Ishikawa (cell line): ENCODE measurements at regions not wholly inside any gene's neighbourhood (a gene's known extent, or its start where the extent isn't known, plus 50 kb on each side); places are given as distances from the start of the nearest gene placed in this dataset.

Experiments used
- CEBPB ChIP-seq: IDR thresholded peaks from 2 replicates; pipeline ENCODE4 v1.6.1; 2012
- CREB1 ChIP-seq: IDR thresholded peaks from 2 replicates; pipeline ENCODE4 v1.6.1; 2012; ENCODE audit warnings: low read depth
- EGR1 ChIP-seq: IDR thresholded peaks from 2 replicates; pipeline ENCODE4 v1.6.1; 2012
- EP300 ChIP-seq: IDR thresholded peaks from 2 replicates; pipeline ENCODE4 v1.6.1; 2012; ENCODE audit warnings: borderline replicate concordance
- FOXM1 ChIP-seq: IDR thresholded peaks from 2 replicates; pipeline ENCODE4 v1.6.1; 2012; ENCODE audit warnings: low read depth, borderline replicate concordance
- MAX ChIP-seq: IDR thresholded peaks from 2 replicates; pipeline ENCODE4 v1.6.1; 2012
- NFIC ChIP-seq: IDR thresholded peaks from 2 replicates; pipeline ENCODE4 v1.6.1; 2012
- RAD21 ChIP-seq: IDR thresholded peaks from 2 replicates; pipeline ENCODE4 v1.6.1; 2012; ENCODE audit warnings: low read depth
- REST ChIP-seq: IDR thresholded peaks from 2 replicates; pipeline ENCODE4 v1.6.1; 2012; ENCODE audit warnings: low read depth, mild to moderate bottlenecking
- TAF1 ChIP-seq: IDR thresholded peaks from 2 replicates; pipeline ENCODE4 v1.6.1; 2012; ENCODE audit warnings: low read depth, mild to moderate bottlenecking
- TCF12 ChIP-seq: IDR thresholded peaks from 2 replicates; pipeline ENCODE4 v1.6.1; 2012; ENCODE audit warnings: low read depth
- TEAD4 ChIP-seq: IDR thresholded peaks from 2 replicates; pipeline ENCODE4 v1.6.1; 2012
- USF1 ChIP-seq: IDR thresholded peaks from 2 replicates; pipeline ENCODE4 v1.6.1; 2012
- YY1 ChIP-seq: IDR thresholded peaks from 2 replicates; pipeline ENCODE4 v1.6.1; 2012; ENCODE audit warnings: low read depth
- ZBTB7A ChIP-seq: IDR thresholded peaks from 2 replicates; pipeline ENCODE4 v1.6.1; 2012; ENCODE audit warnings: low read depth

- TF ChIP-seq MAX (no peak), EGR1 (no peak), TCF12 (no peak)
Observed at GRCh38 chr3:25184641-25185250, 243.3 kb upstream of the RARB start.

- TF ChIP-seq CREB1, result no peak
- TF ChIP-seq REST, result no peak
- no peak for TF ChIP-seq TEAD4
- no peak for TF ChIP-seq EGR1
- TF ChIP-seq MAX, result no peak
- TF ChIP-seq FOXM1, result no peak
- TF ChIP-seq ZBTB7A, result no peak
- TF ChIP-seq CEBPB, result no peak
- TF ChIP-seq YY1, result no peak
- no peak for TF ChIP-seq NFIC
- no peak for TF ChIP-seq TCF12
- TF ChIP-seq TAF1, result no peak
- no peak for TF ChIP-seq EP300
- no peak for TF ChIP-seq RAD21
- no peak for TF ChIP-seq USF1
Observed at GRCh38 chr3:25191673-25192072, 236.4 kb upstream of the RARB start.

- no peak for TF ChIP-seq USF1
- TF ChIP-seq REST, result no peak
- no peak for TF ChIP-seq ZBTB7A
- no peak for TF ChIP-seq FOXM1
- TF ChIP-seq RAD21, result no peak
- no peak for TF ChIP-seq EP300
- no peak for TF ChIP-seq CREB1
- no peak for TF ChIP-seq TCF12
- no peak for TF ChIP-seq NFIC
- no peak for TF ChIP-seq MAX
- no peak for TF ChIP-seq TAF1
- no peak for TF ChIP-seq CEBPB
- no peak for TF ChIP-seq EGR1
- TF ChIP-seq TEAD4, result no peak
- TF ChIP-seq YY1, result no peak
Observed at GRCh38 chr3:25212736-25213135, 215.3 kb upstream of the RARB start.

GRCh38 chr3:25214034-25214433 is 214.0 kb upstream of the RARB start:
- TF ChIP-seq CREB1, result no peak
- TF ChIP-seq TAF1, result no peak

GRCh38 chr3:25218362-25218761 is 209.7 kb upstream of the RARB start:
- TF ChIP-seq FOXM1, result no peak
- TF ChIP-seq YY1, result no peak

- no peak for TF ChIP-seq NFIC
- TF ChIP-seq CREB1, result no peak
- no peak for TF ChIP-seq YY1
- TF ChIP-seq CEBPB, result no peak
- TF ChIP-seq ZBTB7A, result no peak
- TF ChIP-seq TEAD4, result no peak
- no peak for TF ChIP-seq EGR1
- no peak for TF ChIP-seq REST
- no peak for TF ChIP-seq RAD21
- TF ChIP-seq USF1, result no peak
- no peak for TF ChIP-seq MAX
- no peak for TF ChIP-seq TCF12
- no peak for TF ChIP-seq TAF1
- no peak for TF ChIP-seq FOXM1
Observed at GRCh38 chr3:25226747-25227146, 201.3 kb upstream of the RARB start.
